Midbrain (tissue), 1 donor: ENCODE measurements at regions not wholly inside any gene's neighbourhood (a gene's known extent, or its start where the extent isn't known, plus 50 kb on each side); places are given as distances from the start of the nearest gene placed in this dataset.
A peak's percentile ranks its signal among the peaks of the same experiment; 100 is the strongest.

ENCODE experiments used
- DNase-seq: peaks from one replicate; lab custom pipeline; 2025; lab: John Stamatoyannopoulos, UW

- DNase-seq, result no peak
Observed at GRCh38 chr5:9922719-9923118, 292.6 kb upstream of the TAS2R1 start.

GRCh38 chr5:9920697-9921096 lies 290.5 kb upstream of the TAS2R1 start:
- DNase-seq, result no peak

GRCh38 chr5:9919306-9920030 lies 289.3 kb upstream of the TAS2R1 start:
- no peak for DNase-seq

- DNase-seq, result no peak
Observed at GRCh38 chr5:9905661-9906060, 275.5 kb upstream of the TAS2R1 start.

GRCh38 chr5:9903801-9904200 lies 273.6 kb upstream of the TAS2R1 start:
- DNase-seq, result no peak

- DNase-seq, result peak; percentile 42
Observed at GRCh38 chr5:9898319-9898718, 268.2 kb upstream of the TAS2R1 start.

GRCh38 chr5:9895302-9895645 lies 265.1 kb upstream of the TAS2R1 start:
- no peak for DNase-seq

- DNase-seq, result no peak
Observed at GRCh38 chr5:9894571-9895301, 264.6 kb upstream of the TAS2R1 start.

GRCh38 chr5:9892696-9893095 lies 262.5 kb upstream of the TAS2R1 start:
- DNase-seq, result no peak

- no peak for DNase-seq
Observed at GRCh38 chr5:9889511-9889910, 259.4 kb upstream of the TAS2R1 start.

GRCh38 chr5:9888501-9888901 lies 258.4 kb upstream of the TAS2R1 start:
- no peak for DNase-seq

GRCh38 chr5:9885164-9885563 lies 255.0 kb upstream of the TAS2R1 start:
- no peak for DNase-seq

GRCh38 chr5:9878206-9878605 lies 248.1 kb upstream of the TAS2R1 start:
- DNase-seq, result no peak

- DNase-seq, result no peak
Observed at GRCh38 chr5:9877488-9877887, 247.3 kb upstream of the TAS2R1 start.

- no peak for DNase-seq
Observed at GRCh38 chr5:9876451-9876850, 246.3 kb upstream of the TAS2R1 start.

GRCh38 chr5:9869616-9870288 lies 239.6 kb upstream of the TAS2R1 start:
- no peak for DNase-seq

- DNase-seq, result no peak
Observed at GRCh38 chr5:9865574-9865973, 235.4 kb upstream of the TAS2R1 start.

- DNase-seq, result no peak
Observed at GRCh38 chr5:9864791-9865190, 234.6 kb upstream of the TAS2R1 start.

- DNase-seq, result no peak
Observed at GRCh38 chr5:9863486-9863885, 233.3 kb upstream of the TAS2R1 start.

GRCh38 chr5:9861666-9862256 lies 231.6 kb upstream of the TAS2R1 start:
- DNase-seq, result no peak

GRCh38 chr5:9859808-9860207 lies 229.7 kb upstream of the TAS2R1 start:
- no peak for DNase-seq

- no peak for DNase-seq
Observed at GRCh38 chr5:9858043-9858442, 227.9 kb upstream of the TAS2R1 start.

GRCh38 chr5:9853309-9853708 lies 223.2 kb upstream of the TAS2R1 start:
- DNase-seq, result no peak
